ENCODE measurements at regions not wholly inside any gene's neighbourhood (a gene's known extent, or its start where the extent isn't known, plus 50 kb on each side); places are given as distances from the start of the nearest gene placed in this dataset.

GRCh38 chr21:29454179-29454578 is 155.5 kb downstream of the BACH1 start:
- no peaks in the 10 kb centered on the region for H3K27me3 ChIP-seq (ENCODE audit: insufficient read depth)
- H3K4me3 ChIP-seq = no peak overlapping the region
- no peaks in the 10 kb centered on the region for H3K4me1 Mint-ChIP-seq
- ATAC-seq (no peak), DNase-seq (ENCODE audit: low spot score) (no peak)
- no peaks in the 10 kb centered on the region for H4K20me1 ChIP-seq (replicated peaks; ENCODE audit: insufficient read depth)
- no peak overlapping the region for H2AFZ ChIP-seq
- H3K4me2 ChIP-seq = no peak overlapping the region
- H3F3A ChIP-seq (replicated peaks; ENCODE audit: low read depth) = no peaks in the 10 kb centered on the region
- H3K27ac Mint-ChIP-seq = no peak overlapping the region
- H3K4me1 ChIP-seq (ENCODE audit: insufficient read depth) = no peaks in the 10 kb centered on the region
- no peak for TF ChIP-seq EZH2 (IDR thresholded peaks at IDR 0.05; ENCODE audit: low read depth, unreplicated experiment)
- TF ChIP-seq, protein P1, sequence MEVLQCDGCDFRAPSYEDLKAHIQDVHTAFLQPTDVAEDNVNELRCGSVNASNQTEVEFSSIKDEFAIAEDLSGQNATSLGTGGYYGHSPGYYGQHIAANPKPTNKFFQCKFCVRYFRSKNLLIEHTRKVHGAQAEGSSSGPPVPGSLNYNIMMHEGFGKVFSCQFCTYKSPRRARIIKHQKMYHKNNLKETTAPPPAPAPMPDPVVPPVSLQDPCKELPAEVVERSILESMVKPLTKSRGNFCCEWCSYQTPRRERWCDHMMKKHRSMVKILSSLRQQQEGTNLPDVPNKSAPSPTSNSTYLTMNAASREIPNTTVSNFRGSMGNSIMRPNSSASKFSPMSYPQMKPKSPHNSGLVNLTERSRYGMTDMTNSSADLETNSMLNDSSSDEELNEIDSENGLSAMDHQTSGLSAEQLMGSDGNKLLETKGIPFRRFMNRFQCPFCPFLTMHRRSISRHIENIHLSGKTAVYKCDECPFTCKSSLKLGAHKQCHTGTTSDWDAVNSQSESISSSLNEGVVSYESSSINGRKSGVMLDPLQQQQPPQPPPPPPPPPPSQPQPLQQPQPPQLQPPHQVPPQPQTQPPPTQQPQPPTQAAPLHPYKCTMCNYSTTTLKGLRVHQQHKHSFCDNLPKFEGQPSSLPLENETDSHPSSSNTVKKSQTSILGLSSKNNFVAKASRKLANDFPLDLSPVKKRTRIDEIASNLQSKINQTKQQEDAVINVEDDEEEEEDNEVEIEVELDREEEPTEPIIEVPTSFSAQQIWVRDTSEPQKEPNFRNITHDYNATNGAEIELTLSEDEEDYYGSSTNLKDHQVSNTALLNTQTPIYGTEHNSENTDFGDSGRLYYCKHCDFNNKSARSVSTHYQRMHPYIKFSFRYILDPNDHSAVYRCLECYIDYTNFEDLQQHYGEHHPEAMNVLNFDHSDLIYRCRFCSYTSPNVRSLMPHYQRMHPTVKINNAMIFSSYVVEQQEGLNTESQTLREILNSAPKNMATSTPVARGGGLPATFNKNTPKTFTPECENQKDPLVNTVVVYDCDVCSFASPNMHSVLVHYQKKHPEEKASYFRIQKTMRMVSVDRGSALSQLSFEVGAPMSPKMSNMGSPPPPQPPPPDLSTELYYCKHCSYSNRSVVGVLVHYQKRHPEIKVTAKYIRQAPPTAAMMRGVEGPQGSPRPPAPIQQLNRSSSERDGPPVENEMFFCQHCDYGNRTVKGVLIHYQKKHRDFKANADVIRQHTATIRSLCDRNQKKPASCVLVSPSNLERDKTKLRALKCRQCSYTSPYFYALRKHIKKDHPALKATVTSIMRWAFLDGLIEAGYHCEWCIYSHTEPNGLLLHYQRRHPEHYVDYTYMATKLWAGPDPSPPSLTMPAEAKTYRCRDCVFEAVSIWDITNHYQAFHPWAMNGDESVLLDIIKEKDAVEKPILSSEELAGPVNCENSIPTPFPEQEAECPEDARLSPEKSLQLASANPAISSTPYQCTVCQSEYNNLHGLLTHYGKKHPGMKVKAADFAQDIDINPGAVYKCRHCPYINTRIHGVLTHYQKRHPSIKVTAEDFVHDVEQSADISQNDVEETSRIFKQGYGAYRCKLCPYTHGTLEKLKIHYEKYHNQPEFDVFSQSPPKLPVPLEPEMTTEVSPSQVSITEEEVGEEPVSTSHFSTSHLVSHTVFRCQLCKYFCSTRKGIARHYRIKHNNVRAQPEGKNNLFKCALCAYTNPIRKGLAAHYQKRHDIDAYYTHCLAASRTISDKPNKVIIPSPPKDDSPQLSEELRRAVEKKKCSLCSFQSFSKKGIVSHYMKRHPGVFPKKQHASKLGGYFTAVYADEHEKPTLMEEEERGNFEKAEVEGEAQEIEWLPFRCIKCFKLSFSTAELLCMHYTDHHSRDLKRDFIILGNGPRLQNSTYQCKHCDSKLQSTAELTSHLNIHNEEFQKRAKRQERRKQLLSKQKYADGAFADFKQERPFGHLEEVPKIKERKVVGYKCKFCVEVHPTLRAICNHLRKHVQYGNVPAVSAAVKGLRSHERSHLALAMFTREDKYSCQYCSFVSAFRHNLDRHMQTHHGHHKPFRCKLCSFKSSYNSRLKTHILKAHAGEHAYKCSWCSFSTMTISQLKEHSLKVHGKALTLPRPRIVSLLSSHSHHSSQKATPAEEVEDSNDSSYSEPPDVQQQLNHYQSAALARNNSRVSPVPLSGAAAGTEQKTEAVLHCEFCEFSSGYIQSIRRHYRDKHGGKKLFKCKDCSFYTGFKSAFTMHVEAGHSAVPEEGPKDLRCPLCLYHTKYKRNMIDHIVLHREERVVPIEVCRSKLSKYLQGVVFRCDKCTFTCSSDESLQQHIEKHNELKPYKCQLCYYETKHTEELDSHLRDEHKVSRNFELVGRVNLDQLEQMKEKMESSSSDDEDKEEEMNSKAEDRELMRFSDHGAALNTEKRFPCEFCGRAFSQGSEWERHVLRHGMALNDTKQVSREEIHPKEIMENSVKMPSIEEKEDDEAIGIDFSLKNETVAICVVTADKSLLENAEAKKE (CRISPR knock-in tag; IDR thresholded peaks at IDR 0.05) = no peak
- TF ChIP-seq ZNF331 (CRISPR knock-in tag; IDR thresholded peaks at IDR 0.05; ENCODE audit: low read depth) = no peak
- TF ChIP-seq EZH2phosphoT487 (IDR thresholded peaks at IDR 0.05; ENCODE audit: unreplicated experiment) = no peak
- no peak for TF ChIP-seq NANOG (IDR thresholded peaks at IDR 0.05; ENCODE audit: borderline replicate concordance)
- no peak for TF ChIP-seq POLR2AphosphoS5 (IDR thresholded peaks at IDR 0.05; ENCODE audit: low read depth)
- no peak for TF ChIP-seq CTCF (conservative IDR thresholded peaks at IDR 0.05; ENCODE audit: low read depth in 2 of 2)
- no peak for TF ChIP-seq JUNB (IDR thresholded peaks at IDR 0.05; ENCODE audit: unreplicated experiment)
- TF ChIP-seq CREB1 (CRISPR knock-in tag; IDR thresholded peaks at IDR 0.05; ENCODE audit: low read depth) = no peak
- TF ChIP-seq REST (IDR thresholded peaks at IDR 0.05; ENCODE audit: unreplicated experiment) = no peak
- TF ChIP-seq ETS1 (IDR thresholded peaks at IDR 0.05) = no peak
- no peaks in the 10 kb centered on the region for H3K79me2 ChIP-seq (replicated peaks; ENCODE audit: insufficient read depth)
- peaks cover 2% of the 10 kb centered on the region; the same call in 1 of the 3 replicates for H3K36me3 Mint-ChIP-seq (ENCODE audit: low read depth)
- H3K27ac ChIP-seq (ENCODE audit: low read depth) = no peak overlapping the region
- no peaks in the 10 kb centered on the region for H3K9me2 ChIP-seq (ENCODE audit: insufficient read depth)
- H3K9me3 Mint-ChIP-seq = peaks cover 2% of the 10 kb centered on the region; the same call in 2 of the 3 replicates
- no peak overlapping the region for H3K4me3 Mint-ChIP-seq
- H3K36me3 ChIP-seq (ENCODE audit: insufficient read depth) = peaks cover 3% of the 10 kb centered on the region
- H3K27me3 Mint-ChIP-seq (ENCODE audit: insufficient read depth, low read depth, poor library complexity) = no peaks in the 10 kb centered on the region
